Dedifferentiated amniotic fluid mesenchymal stem cell (primary cell): ENCODE measurements at regions not wholly inside any gene's neighbourhood (a gene's known extent, or its start where the extent isn't known, plus 50 kb on each side); places are given as distances from the start of the nearest gene placed in this dataset.

Experiments used
- DNase-seq: peaks from one replicate; pipeline ENCODE4 v3.0.0-alpha.2; 2016; ENCODE audit errors: extremely low spot score

GRCh38 chr2:78290581-78291214 lies 734.8 kb upstream of the REG3G start:
- no peak for DNase-seq

- DNase-seq = no peak
These were observed 731.7 kb upstream of the REG3G start for GRCh38 chr2:78293768-78294167.

GRCh38 chr2:78301166-78301789 lies 724.2 kb upstream of the REG3G start:
- no peak for DNase-seq

- DNase-seq = no peak
These were observed 720.8 kb upstream of the REG3G start for GRCh38 chr2:78304678-78305077.

- DNase-seq = no peak
These were observed 716.0 kb upstream of the REG3G start for GRCh38 chr2:78309460-78309859.

GRCh38 chr2:78315368-78315767 lies 710.1 kb upstream of the REG3G start:
- no peak for DNase-seq

- no peak for DNase-seq
These were observed 707.2 kb upstream of the REG3G start for GRCh38 chr2:78318275-78318674.

GRCh38 chr2:78330193-78330592 lies 695.3 kb upstream of the REG3G start:
- DNase-seq = no peak

- no peak for DNase-seq
These were observed 674.3 kb upstream of the REG3G start for GRCh38 chr2:78351208-78351607.

GRCh38 chr2:78353168-78353567 lies 672.3 kb upstream of the REG3G start:
- no peak for DNase-seq

GRCh38 chr2:78355967-78356366 lies 669.5 kb upstream of the REG3G start:
- no peak for DNase-seq

GRCh38 chr2:78383576-78383975 lies 641.9 kb upstream of the REG3G start:
- no peak for DNase-seq

- DNase-seq = no peak
These were observed 628.3 kb upstream of the REG3G start for GRCh38 chr2:78397198-78397597.

- no peak for DNase-seq
These were observed 617.3 kb upstream of the REG3G start for GRCh38 chr2:78407960-78408794.

- no peak for DNase-seq
These were observed 616.7 kb upstream of the REG3G start for GRCh38 chr2:78408795-78409118.

GRCh38 chr2:78411303-78411702 lies 614.2 kb upstream of the REG3G start:
- DNase-seq = no peak

GRCh38 chr2:78416625-78417300 lies 608.7 kb upstream of the REG3G start:
- no peak for DNase-seq

GRCh38 chr2:78417355-78417754 lies 608.1 kb upstream of the REG3G start:
- no peak for DNase-seq

- DNase-seq = no peak
These were observed 607.5 kb upstream of the REG3G start for GRCh38 chr2:78418021-78418420.

GRCh38 chr2:78420132-78420531 lies 605.4 kb upstream of the REG3G start:
- DNase-seq = no peak

- DNase-seq = no peak
These were observed 601.9 kb upstream of the REG3G start for GRCh38 chr2:78423631-78424030.

- DNase-seq = no peak
These were observed 598.3 kb upstream of the REG3G start for GRCh38 chr2:78427170-78427569.

- DNase-seq = no peak
These were observed 594.3 kb upstream of the REG3G start for GRCh38 chr2:78431241-78431640.
